Activated T-helper 9 cell treated with anti-CD3 and anti-CD28 coated beads, Interleukin-2, amount 50 U/mL, for 16 hours (primary cell): ENCODE measurements at regions not wholly inside any gene's neighbourhood (a gene's known extent, or its start where the extent isn't known, plus 50 kb on each side); places are given as distances from the start of the nearest gene placed in this dataset.
"Not testable (repeated sequence)": the region's sequence is repeated elsewhere in the genome, so short reads cannot be mapped to it uniquely, and the experiment has no call there.

Experiments used
- DNase-seq: peaks from one replicate; pipeline ENCODE4 v3.0.0-alpha.2; 2020; ENCODE audit warnings: low read depth

GRCh38 chr3:59192473-59192872 is 142.6 kb upstream of the CFAP20DC start:
- DNase-seq, result no peak

- DNase-seq, result no peak
Observed at GRCh38 chr3:59191651-59192050, 141.8 kb upstream of the CFAP20DC start.

- no peak for DNase-seq
Observed at GRCh38 chr3:59189939-59190338, 140.1 kb upstream of the CFAP20DC start.

GRCh38 chr3:59189526-59189925 is 139.7 kb upstream of the CFAP20DC start:
- no peak for DNase-seq

- no peak for DNase-seq
Observed at GRCh38 chr3:59186725-59187124, 136.9 kb upstream of the CFAP20DC start.

- no peak for DNase-seq
Observed at GRCh38 chr3:59185591-59186369, 136.0 kb upstream of the CFAP20DC start.

- no peak for DNase-seq
Observed at GRCh38 chr3:59180006-59180405, 130.2 kb upstream of the CFAP20DC start.

- DNase-seq, result no peak
Observed at GRCh38 chr3:59178698-59179097, 128.9 kb upstream of the CFAP20DC start.

- no peak for DNase-seq
Observed at GRCh38 chr3:59171491-59171890, 121.7 kb upstream of the CFAP20DC start.

- not testable (repeated sequence) for DNase-seq
Observed at GRCh38 chr3:59170166-59170565, 120.3 kb upstream of the CFAP20DC start.

GRCh38 chr3:59167756-59168155 is 117.9 kb upstream of the CFAP20DC start:
- DNase-seq, result no peak

- no peak for DNase-seq
Observed at GRCh38 chr3:59163953-59164352, 114.1 kb upstream of the CFAP20DC start.

GRCh38 chr3:59161048-59161447 is 111.2 kb upstream of the CFAP20DC start:
- DNase-seq, result no peak

- no peak for DNase-seq
Observed at GRCh38 chr3:59160133-59160746, 110.4 kb upstream of the CFAP20DC start.

GRCh38 chr3:59153648-59154047 is 103.8 kb upstream of the CFAP20DC start:
- no peak for DNase-seq

- no peak for DNase-seq
Observed at GRCh38 chr3:59152943-59153342, 103.1 kb upstream of the CFAP20DC start.

GRCh38 chr3:59150039-59150438 is 100.2 kb upstream of the CFAP20DC start:
- DNase-seq, result no peak

- no peak for DNase-seq
Observed at GRCh38 chr3:59149166-59149565, 99.3 kb upstream of the CFAP20DC start.

GRCh38 chr3:59143447-59143846 is 93.6 kb upstream of the CFAP20DC start:
- no peak for DNase-seq

GRCh38 chr3:59142556-59142955 is 92.7 kb upstream of the CFAP20DC start:
- no peak for DNase-seq

- DNase-seq, result no peak
Observed at GRCh38 chr3:59138966-59139365, 89.1 kb upstream of the CFAP20DC start.

- DNase-seq, result no peak
Observed at GRCh38 chr3:59137415-59137814, 87.6 kb upstream of the CFAP20DC start.

- DNase-seq, result no peak
Observed at GRCh38 chr3:59136081-59136480, 86.3 kb upstream of the CFAP20DC start.

- no peak for DNase-seq
Observed at GRCh38 chr3:59135096-59135495, 85.3 kb upstream of the CFAP20DC start.
